Body of pancreas (tissue), 4 donors: ENCODE measurements at regions not wholly inside any gene's neighbourhood (a gene's known extent, or its start where the extent isn't known, plus 50 kb on each side); places are given as distances from the start of the nearest gene placed in this dataset.

Experiments used
- ATAC-seq: fragments of 150-250 bp; one replicate; pipeline ENCODE4 v1.9.1; 2016
- DNase-seq, 4 donors: peaks; one replicate each; pipeline ENCODE4 v3.0.0-alpha.2; 2019
- H3K27ac ChIP-seq, 4 donors: fragments of 200-600 bp; sonication (generic); 1 replicate in 3 of 4; 2 replicates in 1 of 4; pipeline versions ENCODE4 v1.5.1 to v1.6.1; 2016 to 2019; ENCODE audit warnings: mild to moderate bottlenecking in 1 of 4, mixed read lengths in 1 of 4, moderate library complexity in 1 of 4
- H3K27me3 ChIP-seq, 2 donors: fragments of 200-600 bp; sonication (generic); one replicate each; pipeline ENCODE4 v1.6.0; 2016; ENCODE audit warnings: mild to moderate bottlenecking in 1 of 2
- H3K36me3 ChIP-seq, 2 donors: fragments of 200-600 bp; sonication (generic); replicated peaks in 1 of 2; 2 replicates each; pipeline ENCODE4 v1.5.1; 2016; ENCODE audit warnings: low read depth in 2 of 2; ENCODE audit not compliant: insufficient read depth in 1 of 2
- H3K4me1 ChIP-seq: fragments of 200-600 bp; sonication (generic); one replicate; pipeline ENCODE4 v1.6.0; 2016
- H3K4me3 ChIP-seq, 2 donors: fragments of 200-600 bp; sonication (generic); 1 replicate in 1 of 2; 2 replicates in 1 of 2; pipeline ENCODE4 v1.5.1; 2016 to 2019
- H3K9me3 ChIP-seq, 3 donors: fragments of 200-600 bp; sonication (generic); 1 replicate in 2 of 3; 2 replicates in 1 of 3; pipeline ENCODE4 v1.5.1; 2016
- CTCF ChIP-seq, 7 experiments: fragments of 450-650 bp in 4 of 7; fragments of 200-600 bp in 3 of 7; sonication (generic) in 3 of 7; IDR thresholded peaks; one replicate each; pipeline ENCODE4 v1.5.1; 2016 to 2019; ENCODE audit warnings: antibody characterized with exemption in 7 of 7
- POLR2A ChIP-seq, 3 donors: fragments of 450-650 bp; IDR thresholded peaks; one replicate each; pipeline ENCODE4 v1.6.1; 2016; ENCODE audit warnings: antibody characterized with exemption in 3 of 3, mild to moderate bottlenecking in 2 of 3
- WGBS, 2 donors: methylation state at CpG; one replicate each; pipeline ENCODE4 v1.1.5; 2017; 5-methylcytosine and 5-hydroxymethylcytosine counted together
- intact Hi-C: fragments of 100-400 bp; cut with DNase I; formaldehyde crosslinking; loops from one replicate; pipeline ENCODE4 v1.15.1; 2023

- intact Hi-C loops, result no loop called here
- WGBS, 2 donors, result 12 to 24% methylated on average over 2 of the region's 2 CpGs
Observed at GRCh38 chr7:159246702-159247480, 102.2 kb upstream of the VIPR2 start.

GRCh38 chr7:159240962-159241361, 96.3 kb upstream of the VIPR2 start:
- H3K4me1 ChIP-seq, result no peaks in the 10 kb centered on the region
- TF ChIP-seq POLR2A (IDR thresholded peaks at IDR 0.05) (no peak), CTCF (IDR thresholded peaks at IDR 0.05) (no peak)
- DNase-seq (no peak), ATAC-seq (no peak)
- no peaks in the 10 kb centered on the region for H3K27me3 ChIP-seq
- H3K27ac ChIP-seq, result no peak overlapping the region
- 80 to 87% methylated on average over 4 of the region's 4 CpGs for WGBS, 2 donors
- no peaks in the 10 kb centered on the region for H3K9me3 ChIP-seq
- H3K36me3 ChIP-seq, result no peaks in the 10 kb centered on the region
- no peak overlapping the region for H3K4me3 ChIP-seq
- intact Hi-C loops, result no loop called here

More at GRCh38 chr7:159246702-159247480, 102.2 kb upstream of the VIPR2 start:
- Histone ChIP-seq H3K36me3 (no peaks in the 10 kb centered on the region), H3K27ac (no peak overlapping the region), H3K4me3 (no peak overlapping the region), H3K4me1 (no peaks in the 10 kb centered on the region), H3K27me3 (no peaks in the 10 kb centered on the region), H3K9me3 (no peaks in the 10 kb centered on the region)
- DNase-seq (no peak), ATAC-seq (no peak)
- TF ChIP-seq POLR2A (IDR thresholded peaks at IDR 0.05), result no peak
- TF ChIP-seq CTCF (IDR thresholded peaks at IDR 0.05), result no peak

GRCh38 chr7:159239028-159239427, 94.4 kb upstream of the VIPR2 start:
- no peaks in the 10 kb centered on the region for H3K4me1 ChIP-seq
- H3K27me3 ChIP-seq, result no peaks in the 10 kb centered on the region
- DNase-seq (no peak), ATAC-seq (no peak)
- TF ChIP-seq CTCF (IDR thresholded peaks at IDR 0.05), result no peak
- TF ChIP-seq POLR2A (IDR thresholded peaks at IDR 0.05), result no peak
- no peak overlapping the region for H3K27ac ChIP-seq
- no peaks in the 10 kb centered on the region for H3K36me3 ChIP-seq
- intact Hi-C loops, result no loop called here
- no peak overlapping the region for H3K4me3 ChIP-seq
- H3K9me3 ChIP-seq, result no peaks in the 10 kb centered on the region

- ATAC-seq (no peak), DNase-seq (no peak)
- Histone ChIP-seq H3K4me1 (no peaks in the 10 kb centered on the region), H3K36me3 (no peaks in the 10 kb centered on the region), H3K27ac (no peak overlapping the region), H3K27me3 (no peaks in the 10 kb centered on the region), H3K4me3 (no peak overlapping the region), H3K9me3 (no peaks in the 10 kb centered on the region)
- intact Hi-C loops, result no loop called here
- TF ChIP-seq POLR2A (IDR thresholded peaks at IDR 0.05) (no peak), CTCF (IDR thresholded peaks at IDR 0.05) (no peak)
- WGBS, 2 donors, result 70% methylated on average over 1 of the region's 1 CpG
Observed at GRCh38 chr7:159238541-159238940, 93.9 kb upstream of the VIPR2 start.
